Activated CD4-positive, alpha-beta T cell treated with anti-CD3 and anti-CD28 coated beads, Interleukin-10, Interleukin-2, amounts not matched to agents 100 ng/mL and 50 ng/mL, durations not matched to agents 16 hours and 8 hours (primary cell): ENCODE measurements at regions not wholly inside any gene's neighbourhood (a gene's known extent, or its start where the extent isn't known, plus 50 kb on each side); places are given as distances from the start of the nearest gene placed in this dataset.
"Not testable (repeated sequence)": the region's sequence is repeated elsewhere in the genome, so short reads cannot be mapped to it uniquely, and the experiment has no call there.

Experiments
- DNase-seq: peaks from one replicate; pipeline ENCODE4 v3.0.0-alpha.2; 2020

DNA sequence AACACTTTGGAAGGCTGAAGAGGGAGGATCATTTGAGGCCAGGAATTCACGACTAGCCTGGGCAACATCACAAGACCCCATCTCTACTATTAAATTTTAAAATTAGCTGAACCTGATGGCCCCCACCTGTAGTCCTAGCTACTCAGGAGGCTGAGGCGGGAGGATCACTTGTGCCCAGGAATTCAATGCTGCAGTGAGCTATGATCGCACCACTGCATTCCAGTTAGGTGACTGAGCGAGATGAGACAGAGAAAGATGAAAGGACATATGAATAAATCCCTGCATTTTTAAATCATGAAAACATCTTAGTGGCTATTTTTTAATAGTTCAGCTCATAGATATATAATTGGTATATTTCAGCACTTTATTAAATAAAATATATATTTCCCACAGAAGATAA is 93.8 kb downstream of the GPR63 start:
- DNase-seq: no peak

DNA sequence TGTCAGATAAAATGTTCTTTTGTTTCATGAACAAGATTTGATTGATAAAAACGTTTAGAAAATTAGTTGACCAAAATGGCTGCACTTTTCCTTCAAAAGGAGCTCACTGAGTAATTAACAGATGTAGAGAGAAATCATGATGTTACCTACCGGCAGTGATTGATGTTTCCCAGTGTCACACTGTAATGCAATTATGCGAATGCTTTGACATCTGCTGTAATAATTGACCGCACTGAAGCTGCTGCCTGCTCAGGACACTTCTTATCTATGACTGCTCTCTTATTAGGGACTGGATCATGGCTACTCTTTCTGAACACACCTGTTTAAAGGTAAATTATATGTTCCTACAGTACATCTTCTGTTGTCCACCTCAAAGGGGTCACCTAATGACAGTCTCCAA is 94.6 kb downstream of the GPR63 start:
- DNase-seq: no peak

DNA sequence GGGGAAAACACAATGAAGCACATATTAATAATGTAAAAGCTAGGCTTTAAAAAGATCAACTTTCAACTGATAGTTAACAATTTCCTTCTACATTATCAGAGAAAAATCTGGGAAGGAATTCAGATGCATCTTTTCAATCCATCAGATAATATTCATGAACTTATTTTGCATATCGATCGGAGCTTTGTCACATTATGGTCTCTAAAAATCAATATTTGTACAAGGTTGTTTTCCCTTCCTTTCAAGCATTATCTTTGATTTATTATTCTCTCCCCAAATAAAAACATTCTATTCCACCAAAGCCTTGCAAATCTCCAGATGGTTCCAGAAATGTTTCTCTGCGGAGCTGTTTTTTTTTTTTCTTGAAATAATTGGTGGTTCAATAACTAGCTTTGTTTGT is 101.9 kb downstream of the GPR63 start:
- DNase-seq: no peak

DNA sequence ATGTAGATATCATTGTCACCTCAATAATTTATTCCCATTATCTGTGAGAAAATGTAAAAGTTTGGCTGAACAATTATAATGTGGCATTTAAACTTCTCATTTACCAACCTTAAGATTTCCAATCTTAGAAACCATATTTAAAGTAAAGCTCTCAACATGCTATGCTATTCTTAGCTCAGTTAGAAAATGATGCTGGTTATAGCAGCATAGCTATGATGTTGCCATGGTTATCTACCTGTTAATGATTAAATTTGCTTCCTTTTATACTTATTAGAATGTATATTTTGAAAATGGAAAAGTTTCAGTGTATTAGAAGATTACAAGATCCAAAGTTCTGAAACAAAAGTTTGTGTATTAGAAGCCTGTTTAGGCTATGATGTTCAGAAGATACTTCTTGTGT is 110.1 kb downstream of the GPR63 start:
- DNase-seq: no peak

DNA sequence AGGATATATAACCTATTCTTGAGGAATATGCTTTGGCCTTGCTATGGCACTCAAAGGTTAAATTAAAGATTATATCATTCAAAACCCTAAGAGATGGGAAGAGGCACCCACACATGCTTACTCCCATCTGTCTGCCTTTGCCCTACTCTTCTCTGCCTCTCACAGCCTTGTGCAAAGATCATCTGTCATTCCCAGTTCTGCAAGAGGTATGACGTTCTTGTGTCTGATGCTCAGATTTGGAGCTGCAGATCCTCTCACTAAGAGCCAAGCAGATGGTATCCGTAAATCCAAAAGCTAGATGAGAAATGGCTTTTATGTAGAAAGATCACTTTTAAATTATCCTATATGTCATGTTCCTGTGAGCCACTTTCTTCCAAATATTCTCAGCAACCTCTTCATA is 112.0 kb downstream of the GPR63 start:
- DNase-seq: no peak

DNA sequence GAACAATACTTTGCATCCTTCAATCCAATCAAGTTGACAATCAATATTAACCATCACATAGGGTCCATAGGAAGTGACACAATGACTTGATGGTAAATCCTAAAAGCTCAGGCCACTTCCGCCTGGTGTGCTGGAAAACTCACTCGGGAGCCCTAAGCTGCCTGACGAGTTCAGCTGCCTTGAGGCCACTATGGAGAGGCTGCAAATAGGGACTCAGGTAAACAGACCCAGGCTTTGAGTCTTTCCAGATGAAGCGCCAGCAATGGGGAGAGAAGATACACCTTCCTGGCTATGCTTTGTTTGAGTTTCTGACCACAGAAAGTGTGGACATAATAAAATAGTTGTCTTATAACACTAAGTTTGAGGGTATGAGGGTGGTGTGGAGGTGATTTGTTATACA is 112.6 kb downstream of the GPR63 start:
- no peak for DNase-seq

DNA sequence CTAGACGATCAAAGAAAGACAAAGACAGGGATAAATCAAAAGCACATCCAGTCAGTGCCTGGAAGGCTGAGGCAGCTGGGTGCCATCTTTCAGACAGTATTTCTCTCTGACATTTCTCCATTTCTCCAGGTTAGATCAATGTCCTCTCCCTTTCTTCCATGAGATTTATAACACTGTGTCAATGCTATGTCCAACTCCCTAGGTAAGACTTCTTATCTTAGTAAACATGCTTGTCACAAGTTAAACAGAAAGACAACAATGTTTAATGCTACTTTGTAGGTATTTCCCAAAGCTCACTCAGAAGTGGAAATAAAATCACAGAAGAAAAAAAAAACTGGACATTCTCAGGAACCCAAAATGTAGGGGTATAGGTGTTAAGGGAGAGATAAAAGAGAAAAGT is 113.9 kb downstream of the GPR63 start:
- DNase-seq: no peak

DNA sequence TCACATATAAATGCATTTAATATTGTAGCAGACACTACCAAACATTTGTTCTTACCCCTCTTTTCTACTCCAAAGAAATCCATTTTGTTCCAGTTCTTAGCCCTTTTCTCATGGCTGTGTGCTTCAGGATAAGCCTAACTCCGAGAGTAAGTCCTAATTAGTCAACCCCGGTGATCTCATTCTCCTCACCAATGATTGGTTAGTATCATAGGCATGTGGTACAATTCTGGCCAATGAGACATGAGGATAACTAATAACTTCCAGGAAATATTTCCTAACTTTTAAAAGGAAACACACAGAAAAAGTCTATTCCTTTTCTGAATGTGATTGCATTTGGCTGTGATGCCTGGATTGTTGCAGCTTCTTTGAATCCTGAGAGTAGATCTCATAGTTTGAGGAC is 116.0 kb downstream of the GPR63 start:
- DNase-seq: no peak

DNA sequence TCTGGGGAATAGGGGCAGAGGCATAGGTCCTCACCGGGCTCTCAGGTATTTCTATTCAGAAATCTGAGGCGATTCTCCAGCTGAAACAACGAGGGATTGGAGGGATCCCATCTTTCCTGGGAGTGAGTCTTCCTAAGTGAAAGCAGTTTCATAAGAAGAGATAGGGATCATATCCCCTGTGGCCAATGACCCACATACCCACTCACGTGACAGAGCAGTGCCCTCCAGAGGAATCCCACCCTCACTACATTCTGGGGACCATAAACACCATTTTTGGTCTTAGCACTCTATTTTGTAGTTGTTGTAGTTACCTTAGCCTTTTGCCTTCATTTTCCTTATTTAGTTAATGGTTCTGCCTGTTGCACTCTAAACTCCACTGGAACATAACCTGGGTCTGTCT is 121.1 kb downstream of the GPR63 start:
- DNase-seq: no peak

DNA sequence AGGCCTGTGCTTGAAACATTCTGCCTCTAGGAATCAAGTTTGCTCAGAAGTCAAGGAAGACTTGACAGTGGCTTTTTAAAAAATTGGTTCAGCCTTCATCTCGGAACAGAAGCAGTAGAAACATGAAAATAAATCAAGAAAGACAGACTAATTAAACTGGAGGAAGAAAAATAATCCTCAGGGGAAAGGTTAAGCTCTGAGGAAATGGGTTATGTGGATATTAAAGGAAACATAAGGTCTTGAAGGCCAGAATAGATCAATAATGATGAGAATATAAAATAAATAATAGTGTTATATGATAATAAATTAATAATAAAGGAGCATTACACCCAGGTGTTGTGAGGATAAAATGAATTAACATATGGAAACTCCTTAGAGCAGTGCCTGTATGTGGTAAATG is 121.7 kb downstream of the GPR63 start:
- no peak for DNase-seq

DNA sequence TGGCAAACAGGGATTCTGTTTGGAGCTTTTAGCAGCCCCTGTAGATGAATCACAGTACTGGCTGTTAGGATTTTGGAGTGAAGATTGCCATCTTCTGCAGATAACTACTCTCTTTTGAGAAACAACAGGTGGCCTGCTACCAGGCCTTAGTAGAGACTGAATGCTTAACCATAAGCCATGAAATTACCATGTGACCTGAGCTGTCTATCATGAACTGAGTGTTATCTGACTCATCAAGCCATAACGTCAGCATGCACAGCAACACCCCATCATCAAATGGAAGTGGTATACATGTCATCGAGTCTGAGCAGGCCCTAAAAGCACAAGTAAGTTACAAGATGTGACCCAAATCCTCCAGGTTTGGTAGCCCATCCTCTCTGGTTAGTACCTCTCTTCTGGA is 132.6 kb downstream of the GPR63 start:
- DNase-seq: peak; percentile 36

DNA sequence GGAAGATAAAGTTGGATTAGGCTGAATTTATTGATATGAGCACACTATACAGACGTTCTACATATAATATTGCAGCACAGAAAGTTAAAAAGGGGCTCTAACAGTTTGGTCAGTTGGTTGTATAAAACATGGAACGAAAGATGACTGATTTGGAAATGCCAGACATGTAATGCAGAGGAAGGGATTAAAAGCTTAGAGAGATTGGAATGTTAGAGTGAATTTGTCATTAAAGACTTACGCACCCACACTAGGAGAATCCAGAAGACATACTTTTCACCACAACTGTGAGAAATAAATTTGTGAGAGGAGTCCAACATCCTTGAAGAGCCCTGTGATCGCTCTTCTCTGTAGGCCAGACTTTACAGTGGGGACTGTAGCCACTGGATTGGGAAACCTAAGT is 134.7 kb downstream of the GPR63 start:
- DNase-seq: no peak

DNA sequence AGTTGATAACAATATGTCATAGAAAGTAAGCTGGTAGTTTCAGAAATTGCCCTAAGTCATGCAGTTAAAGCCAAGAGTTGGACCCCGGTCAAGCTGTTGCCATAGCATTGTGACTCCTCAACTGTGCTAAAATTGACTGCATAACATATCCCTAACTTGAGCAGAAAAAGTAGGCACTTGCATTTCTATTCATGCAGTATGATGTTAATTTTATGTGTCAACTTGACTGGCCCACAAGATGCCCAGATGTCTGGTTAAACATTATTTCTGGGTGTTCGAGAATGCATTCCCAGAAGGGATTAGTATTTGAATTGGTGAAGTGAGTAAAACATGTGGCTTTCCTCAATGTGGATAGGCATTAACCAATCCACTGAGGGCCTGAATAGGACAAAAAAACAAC is 136.4 kb downstream of the GPR63 start:
- DNase-seq: no peak

DNA sequence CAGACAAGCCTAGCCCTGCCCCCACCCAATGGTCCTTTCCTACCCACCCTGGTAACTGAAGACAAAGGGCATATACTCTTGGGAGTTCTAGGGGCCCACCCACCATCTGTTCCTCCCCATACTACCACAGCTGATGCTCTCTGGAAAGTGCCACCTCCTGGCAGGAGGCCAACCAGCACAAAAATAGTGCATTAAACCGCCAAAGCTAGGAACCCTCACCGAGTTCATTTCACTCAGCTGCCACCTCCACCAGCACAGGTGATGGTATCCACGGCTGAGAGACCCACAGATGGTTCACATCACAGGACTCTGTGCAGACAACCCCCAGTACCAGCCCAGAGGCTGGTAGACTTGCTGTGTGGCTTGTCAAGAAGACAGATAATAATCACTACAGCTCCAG is 131.5 kb downstream of the FHL5 start:
- DNase-seq: not testable (repeated sequence)

DNA sequence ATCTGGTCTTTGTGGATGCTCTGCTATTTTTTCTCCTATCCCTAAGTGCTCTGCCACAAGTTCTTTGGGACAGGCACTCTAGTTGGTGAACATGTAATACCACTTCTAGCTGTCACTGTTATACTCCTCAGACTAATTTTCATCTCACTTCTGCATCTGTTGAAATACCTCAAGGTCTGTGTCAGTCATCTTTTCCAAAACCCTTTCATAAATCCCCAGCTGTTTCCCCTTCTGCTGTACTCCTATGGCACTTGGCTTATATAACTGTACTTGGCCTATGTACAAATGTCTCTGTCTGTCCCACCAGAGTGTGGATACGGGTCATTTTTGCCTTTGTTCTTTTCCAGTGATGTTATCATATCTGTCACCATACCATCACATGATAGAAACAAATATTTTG is 124.2 kb downstream of the FHL5 start:
- DNase-seq: no peak

DNA sequence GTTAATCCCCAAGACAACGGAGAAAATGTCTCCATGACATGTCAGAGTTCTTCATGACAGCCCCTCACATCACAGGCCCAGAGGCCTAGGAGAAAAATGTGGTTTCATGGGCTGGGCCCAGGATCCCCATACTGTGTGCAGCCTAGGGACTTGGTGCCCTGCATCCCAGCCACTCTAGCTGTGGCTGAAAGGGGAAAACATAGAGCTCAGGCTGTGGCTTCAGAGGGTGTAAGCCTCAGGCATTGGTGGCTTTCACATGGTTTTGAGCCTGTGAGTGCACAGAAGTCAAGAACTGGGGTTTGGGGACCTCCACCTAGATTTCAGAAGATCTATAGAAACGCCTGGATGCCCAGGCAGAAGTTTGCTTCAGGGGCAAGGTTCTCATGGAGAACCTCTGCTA is 122.8 kb downstream of the FHL5 start:
- DNase-seq: no peak

DNA sequence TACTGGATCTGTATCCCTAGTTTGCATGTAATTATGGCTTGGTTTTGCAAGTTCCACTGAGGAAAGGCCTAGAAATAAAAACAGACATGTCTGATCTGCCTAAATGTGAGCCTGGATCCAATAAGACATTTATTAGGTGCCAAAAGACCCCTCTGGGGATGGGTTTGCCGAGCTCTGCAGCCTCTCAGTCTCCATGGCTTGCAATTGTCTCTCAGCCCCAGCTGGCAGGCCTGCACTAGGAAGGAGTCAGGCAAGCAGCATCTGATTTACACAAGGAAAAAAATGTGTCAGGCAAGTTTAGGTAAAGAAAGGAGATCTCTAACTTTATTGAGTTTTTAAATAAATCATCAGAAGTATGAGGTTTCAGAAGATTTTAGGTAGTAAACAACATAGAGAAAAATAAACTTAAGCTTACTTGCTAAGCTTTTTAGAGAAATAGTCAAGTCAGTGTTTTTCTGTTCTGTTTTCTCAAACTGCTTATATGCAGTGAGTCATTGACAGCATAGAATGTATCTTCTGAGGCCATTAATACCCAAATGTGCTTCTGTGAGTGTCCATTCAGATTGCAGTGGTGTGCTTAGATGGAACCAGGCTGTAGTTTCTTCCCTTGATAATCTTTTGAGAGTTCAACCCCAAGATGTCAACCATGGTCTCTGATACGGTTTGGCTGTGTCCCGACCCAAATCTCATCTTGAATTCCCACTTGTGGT is 121.0 kb downstream of the FHL5 start:
- DNase-seq: no peak

DNA sequence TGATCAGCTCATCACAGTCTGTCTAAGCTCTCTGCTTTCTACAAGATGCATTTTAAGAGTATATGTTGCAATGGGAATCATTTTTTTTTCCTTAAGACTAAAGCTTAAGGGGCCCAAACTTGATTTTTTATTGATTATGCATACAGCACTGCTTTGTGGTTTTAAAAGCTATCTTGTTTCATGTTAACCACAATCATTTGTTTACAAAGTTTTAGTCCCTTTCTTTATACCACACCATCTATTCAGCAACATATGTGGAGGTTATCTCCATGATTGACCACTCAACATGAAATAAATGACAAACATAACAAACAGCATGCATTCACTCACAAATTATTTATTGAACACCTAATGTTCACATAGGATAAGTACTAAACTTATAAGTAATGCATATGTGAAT is 119.1 kb downstream of the FHL5 start:
- DNase-seq: no peak

DNA sequence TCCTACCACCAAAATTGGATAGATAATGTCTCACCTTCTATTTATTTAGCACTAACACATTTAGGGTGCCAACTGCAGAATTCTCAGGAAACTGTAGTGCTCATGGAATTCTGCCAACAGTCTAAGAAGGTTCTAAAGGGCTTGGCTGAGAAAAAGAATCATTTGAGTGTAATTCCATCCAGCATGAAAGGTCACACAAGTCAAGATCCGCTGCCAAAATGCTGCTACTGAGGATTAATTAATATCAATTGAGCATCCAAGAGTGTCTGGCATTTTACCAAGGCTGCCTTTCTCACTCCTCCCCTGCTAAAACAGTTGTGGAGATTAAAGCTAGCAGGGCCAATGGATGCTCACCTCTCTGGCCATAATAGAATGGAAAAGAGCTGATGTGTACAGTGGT is 112.7 kb downstream of the FHL5 start:
- DNase-seq: no peak
